ENCODE measurements at regions not wholly inside any gene's neighbourhood (a gene's known extent, or its start where the extent isn't known, plus 50 kb on each side); places are given as distances from the start of the nearest gene placed in this dataset.

DNA sequence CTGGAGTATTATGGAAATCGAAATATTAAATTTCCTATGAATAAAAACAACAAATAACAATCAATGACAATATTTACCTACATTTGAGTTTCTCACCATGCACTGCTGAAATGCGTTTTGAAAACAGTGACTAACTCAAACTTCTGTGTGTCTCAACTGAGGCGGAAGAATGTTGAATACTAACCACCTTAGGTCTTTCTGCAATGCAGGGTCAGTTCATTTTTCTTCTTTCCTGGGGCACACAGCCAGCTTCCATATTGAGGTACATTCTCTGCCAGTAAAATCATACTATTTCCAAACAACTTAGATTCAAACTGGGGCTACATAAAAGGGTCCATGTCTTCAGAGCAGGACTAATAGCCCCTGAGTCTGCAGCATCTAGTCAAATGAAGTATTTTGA lies 310.1 kb downstream of the UTRN start:
- intact Hi-C loops (cut with DNase I), result no loop called here
- Histone ChIP-seq H3K4me1 (no peaks in the 10 kb centered on the region), H3K36me3 (no peaks in the 10 kb centered on the region), H3K27me3 (no peaks in the 10 kb centered on the region), H3K27ac (no peak overlapping the region), H3K9me3 (no peaks in the 10 kb centered on the region), H3K4me3 (no peak overlapping the region)
- 73 to 81% methylated on average over 3 of the region's 3 CpGs for WGBS, 2 donors
- FAIRE-seq, result no peak
- no peak for ATAC-seq
- DNase-seq, result no peak
- TF ChIP-seq, protein P1, sequence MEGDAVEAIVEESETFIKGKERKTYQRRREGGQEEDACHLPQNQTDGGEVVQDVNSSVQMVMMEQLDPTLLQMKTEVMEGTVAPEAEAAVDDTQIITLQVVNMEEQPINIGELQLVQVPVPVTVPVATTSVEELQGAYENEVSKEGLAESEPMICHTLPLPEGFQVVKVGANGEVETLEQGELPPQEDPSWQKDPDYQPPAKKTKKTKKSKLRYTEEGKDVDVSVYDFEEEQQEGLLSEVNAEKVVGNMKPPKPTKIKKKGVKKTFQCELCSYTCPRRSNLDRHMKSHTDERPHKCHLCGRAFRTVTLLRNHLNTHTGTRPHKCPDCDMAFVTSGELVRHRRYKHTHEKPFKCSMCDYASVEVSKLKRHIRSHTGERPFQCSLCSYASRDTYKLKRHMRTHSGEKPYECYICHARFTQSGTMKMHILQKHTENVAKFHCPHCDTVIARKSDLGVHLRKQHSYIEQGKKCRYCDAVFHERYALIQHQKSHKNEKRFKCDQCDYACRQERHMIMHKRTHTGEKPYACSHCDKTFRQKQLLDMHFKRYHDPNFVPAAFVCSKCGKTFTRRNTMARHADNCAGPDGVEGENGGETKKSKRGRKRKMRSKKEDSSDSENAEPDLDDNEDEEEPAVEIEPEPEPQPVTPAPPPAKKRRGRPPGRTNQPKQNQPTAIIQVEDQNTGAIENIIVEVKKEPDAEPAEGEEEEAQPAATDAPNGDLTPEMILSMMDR (IDR thresholded peaks at IDR 0.05), result no peak

DNA sequence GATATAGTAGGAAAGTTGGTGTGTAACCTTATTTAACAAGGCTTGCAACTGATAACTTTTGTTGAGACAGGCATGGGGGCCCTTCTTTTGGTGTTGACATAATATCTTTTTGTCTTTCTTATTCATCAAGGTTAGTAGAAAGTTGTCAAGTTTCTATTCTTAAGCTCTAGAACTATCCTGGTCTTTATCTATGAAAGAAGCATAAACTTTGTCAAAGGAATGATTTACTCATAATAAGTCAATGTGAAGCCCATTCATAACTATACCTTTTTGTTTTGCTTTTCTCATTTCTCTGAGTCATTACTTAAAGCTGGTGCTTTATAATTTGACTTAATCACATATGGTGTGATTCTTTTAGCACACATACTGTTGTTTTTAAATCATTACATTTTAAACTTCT lies 312.4 kb downstream of the UTRN start:
- no peaks in the 10 kb centered on the region for H3K9me3 ChIP-seq
- intact Hi-C loops (cut with DNase I), result no loop called here

DNA sequence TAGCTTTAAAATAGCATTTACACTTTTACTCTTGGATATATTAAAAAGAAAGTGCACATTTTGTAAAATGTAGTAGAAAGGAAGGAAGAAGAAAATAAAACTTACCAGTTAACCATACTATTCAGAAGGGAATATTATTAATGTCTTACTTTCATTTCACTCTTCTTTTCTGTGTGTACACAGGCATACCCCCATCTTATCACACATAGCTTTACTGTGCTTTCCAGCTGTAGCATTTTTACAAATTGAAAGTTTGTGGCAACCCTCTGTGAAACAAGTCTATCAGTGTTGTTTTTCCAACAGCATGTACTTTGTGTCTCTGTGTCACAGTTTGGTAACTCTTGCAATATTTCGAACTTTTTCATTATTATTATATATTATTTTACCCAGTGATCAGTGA lies 314.5 kb downstream of the UTRN start:
- no peaks in the 10 kb centered on the region for H3K27me3 ChIP-seq
- WGBS, 2 donors, result 94 to 97% methylated on average over 1 of the region's 1 CpG
- ATAC-seq, result no peak

More for the DNA sequence above, 312.4 kb downstream of the UTRN start:
- no peak for DNase-seq
- TF ChIP-seq, protein P1 (IDR thresholded peaks at IDR 0.05), result no peak
- no peak for ATAC-seq
- H3K4me1 ChIP-seq, result no peaks in the 10 kb centered on the region
- H3K27ac ChIP-seq, result no peak overlapping the region
- no peak for FAIRE-seq
- H3K36me3 ChIP-seq, result no peaks in the 10 kb centered on the region
- no peak overlapping the region for H3K4me3 ChIP-seq
- no peaks in the 10 kb centered on the region for H3K27me3 ChIP-seq

DNA sequence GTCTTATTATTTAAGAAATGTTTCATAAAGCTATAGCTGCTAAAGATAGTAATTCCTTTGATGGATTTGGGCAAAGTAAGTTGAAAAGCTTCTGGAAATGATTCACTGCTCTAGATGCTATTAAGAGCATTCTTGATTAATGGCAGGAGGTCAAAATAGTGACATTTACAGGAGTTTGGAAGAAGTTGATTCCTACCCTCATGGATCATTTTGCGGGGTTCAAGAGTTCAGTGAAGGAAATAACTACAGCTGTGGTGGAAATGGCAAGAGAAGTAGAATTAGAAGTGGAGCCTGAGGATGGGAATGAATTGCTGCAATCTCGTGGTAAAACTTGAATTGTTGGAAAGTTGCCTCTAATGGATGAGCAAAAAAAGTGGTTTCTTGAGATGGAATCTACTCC lies 316.1 kb downstream of the UTRN start:
- TF ChIP-seq, protein P1 (IDR thresholded peaks at IDR 0.05), result no peak
- H3K4me3 ChIP-seq, result no peak overlapping the region
- intact Hi-C loops (cut with DNase I), result no loop called here
- no peaks in the 10 kb centered on the region for H3K9me3 ChIP-seq
- no peak for FAIRE-seq
- H3K4me1 ChIP-seq, result no peaks in the 10 kb centered on the region
- no peak overlapping the region for H3K27ac ChIP-seq
- 94 to 95% methylated on average over 2 of the region's 2 CpGs for WGBS, 2 donors
- no peak for ATAC-seq
- H3K27me3 ChIP-seq, result no peaks in the 10 kb centered on the region
- no peaks in the 10 kb centered on the region for H3K36me3 ChIP-seq
- no peak for DNase-seq

More for the DNA sequence above, 314.5 kb downstream of the UTRN start:
- no peak for FAIRE-seq
- no peak for DNase-seq
- H3K27ac ChIP-seq, result no peak overlapping the region
- TF ChIP-seq, protein P1 (IDR thresholded peaks at IDR 0.05), result no peak
- H3K9me3 ChIP-seq, result no peaks in the 10 kb centered on the region
- no peaks in the 10 kb centered on the region for H3K4me1 ChIP-seq
- intact Hi-C loops (cut with DNase I), result no loop called here
- no peaks in the 10 kb centered on the region for H3K36me3 ChIP-seq
- H3K4me3 ChIP-seq, result no peak overlapping the region

DNA sequence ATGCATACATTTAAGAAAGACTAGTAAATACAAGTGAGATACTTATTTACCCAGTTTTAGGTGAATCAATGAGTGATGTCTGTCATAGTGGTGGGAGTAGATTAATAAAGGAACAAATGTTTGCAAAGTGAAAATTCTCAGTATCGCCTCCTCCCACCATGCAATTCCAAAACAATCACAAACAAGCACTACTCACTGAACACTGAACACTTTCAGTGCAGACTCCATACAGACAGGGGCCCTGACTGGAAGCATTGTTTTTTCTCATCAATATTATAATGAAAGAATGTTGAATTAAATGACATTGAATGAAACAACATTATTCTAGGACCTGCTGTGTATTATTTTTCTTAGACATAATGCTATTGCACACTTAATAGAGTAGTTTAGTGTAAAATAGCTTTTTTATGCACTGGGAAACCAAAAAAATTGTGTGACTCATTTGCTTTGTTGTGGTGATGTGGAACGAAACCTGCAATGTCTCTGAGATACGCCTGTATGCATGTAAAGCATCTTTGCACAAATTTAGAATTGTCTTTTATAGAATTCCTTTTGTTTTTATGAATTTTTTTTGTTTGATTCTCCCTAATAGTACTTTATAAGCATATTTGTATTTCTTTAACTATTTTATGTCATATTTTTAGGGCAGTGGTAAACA lies 317.5 kb downstream of the UTRN start:
- TF ChIP-seq, protein P1 (IDR thresholded peaks at IDR 0.05), result no peak
- no peaks in the 10 kb centered on the region for H3K4me1 ChIP-seq
- intact Hi-C loops (cut with DNase I), result no loop called here
- no peaks in the 10 kb centered on the region for H3K27me3 ChIP-seq
- ATAC-seq (no peak), FAIRE-seq (no peak), DNase-seq (no peak)
- no peak overlapping the region for H3K27ac ChIP-seq
- WGBS, 2 donors, result 96 to 99% methylated on average over 3 of the region's 3 CpGs
- no peak overlapping the region for H3K4me3 ChIP-seq
- H3K36me3 ChIP-seq, result no peaks in the 10 kb centered on the region
- H3K9me3 ChIP-seq, result no peaks in the 10 kb centered on the region
